Transverse colon (tissue), 3 donors: ENCODE measurements at regions not wholly inside any gene's neighbourhood (a gene's known extent, or its start where the extent isn't known, plus 50 kb on each side); places are given as distances from the start of the nearest gene placed in this dataset.

ENCODE experiments used
- EP300 ChIP-seq: sonication (generic); formaldehyde crosslinking; IDR thresholded peaks from one replicate; pipeline ENCODE4 v1.6.1; 2017; ENCODE audit warnings: antibody characterized with exemption, low read depth
- POLR2A ChIP-seq: fragments of 450-650 bp; IDR thresholded peaks from one replicate; pipeline ENCODE4 v1.6.1; 2016; ENCODE audit warnings: antibody characterized with exemption, mild to moderate bottlenecking, moderate library complexity
- TF ChIP-seq, protein P1 (sequence below), 5 experiments: fragments of 200-600 bp in 3 of 5; fragments of 450-650 bp in 2 of 5; sonication (generic) in 3 of 5; IDR thresholded peaks; 1 replicate in 2 of 5; 2 replicates in 3 of 5; pipeline ENCODE4 v1.5.1; 2016 to 2017; ENCODE audit warnings: antibody characterized with exemption in 5 of 5, inconsistent platforms in 3 of 5, mild to moderate bottlenecking in 2 of 5, moderate library complexity in 1 of 5

GRCh38 chr10:80917636-80918035 is 379.9 kb downstream of the SH2D4B start:
- TF ChIP-seq, protein P1, sequence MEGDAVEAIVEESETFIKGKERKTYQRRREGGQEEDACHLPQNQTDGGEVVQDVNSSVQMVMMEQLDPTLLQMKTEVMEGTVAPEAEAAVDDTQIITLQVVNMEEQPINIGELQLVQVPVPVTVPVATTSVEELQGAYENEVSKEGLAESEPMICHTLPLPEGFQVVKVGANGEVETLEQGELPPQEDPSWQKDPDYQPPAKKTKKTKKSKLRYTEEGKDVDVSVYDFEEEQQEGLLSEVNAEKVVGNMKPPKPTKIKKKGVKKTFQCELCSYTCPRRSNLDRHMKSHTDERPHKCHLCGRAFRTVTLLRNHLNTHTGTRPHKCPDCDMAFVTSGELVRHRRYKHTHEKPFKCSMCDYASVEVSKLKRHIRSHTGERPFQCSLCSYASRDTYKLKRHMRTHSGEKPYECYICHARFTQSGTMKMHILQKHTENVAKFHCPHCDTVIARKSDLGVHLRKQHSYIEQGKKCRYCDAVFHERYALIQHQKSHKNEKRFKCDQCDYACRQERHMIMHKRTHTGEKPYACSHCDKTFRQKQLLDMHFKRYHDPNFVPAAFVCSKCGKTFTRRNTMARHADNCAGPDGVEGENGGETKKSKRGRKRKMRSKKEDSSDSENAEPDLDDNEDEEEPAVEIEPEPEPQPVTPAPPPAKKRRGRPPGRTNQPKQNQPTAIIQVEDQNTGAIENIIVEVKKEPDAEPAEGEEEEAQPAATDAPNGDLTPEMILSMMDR (IDR thresholded peaks at IDR 0.05), result no peak
- no peak for TF ChIP-seq POLR2A
- no peak for TF ChIP-seq EP300
